ENCODE measurements at regions not wholly inside any gene's neighbourhood (a gene's known extent, or its start where the extent isn't known, plus 50 kb on each side); places are given as distances from the start of the nearest gene placed in this dataset.

- CTCF ChIA-PET, result interaction anchor here (1.5 kb wide), 1 partner anchor 14 kb away, joined by 4 read pairs; no protein-coding TSS in a partner anchor
- Mint-ChIP-seq H3K27me3 (peaks cover 31 to 54% (median 53%) of the 10 kb centered on the region in 5 donors), H3K4me1 (peaks cover 3 to 4% (median 3%) of the 10 kb centered on the region in 7 donors), H3K36me3 (no peaks in the 10 kb centered on the region), H3K4me3 (no peak overlapping the region), H3K27ac (no peak overlapping the region), H3K9me3 (no peaks in the 10 kb centered on the region)
- H3K36me3 ChIP-seq (ENCODE audit: control insufficient read depth in 2 of 3, insufficient read depth in 3 of 3, low read length in 3 of 3), result no peaks in the 10 kb centered on the region
- H3K9me3 ChIP-seq (ENCODE audit: control insufficient read depth in 2 of 3, low read length in 3 of 3), result no peaks in the 10 kb centered on the region
- ATAC-seq, result no peak
- H3K4me3 ChIP-seq (ENCODE audit: low read length), result no peak overlapping the region
- no peak overlapping the region for H3K27ac ChIP-seq (ENCODE audit: low read depth, low read length)
- POLR2A ChIA-PET, result no interaction called here
- H3K27me3 ChIP-seq (ENCODE audit: control insufficient read depth in 2 of 2, insufficient read depth in 2 of 2, low read length in 2 of 2), result no peaks in the 10 kb centered on the region
- DNase-seq, result no peak
- H3K4me1 ChIP-seq (ENCODE audit: control insufficient read depth in 2 of 2, insufficient read depth in 2 of 2, low read length in 2 of 2), result no peaks in the 10 kb centered on the region
- intact Hi-C loops (cut with micrococcal nuclease), result no loop called here
These were observed 119.6 kb downstream of the INSIG2 start for GRCh38 chr2:118207889-118208288.

- intact Hi-C loops (cut with micrococcal nuclease), result loop anchor here (1.0 to 5.0 kb wide), 5 partner anchors 156 to 1088 kb away; no protein-coding TSS in a partner anchor
- Mint-ChIP-seq H3K4me1 (peaks cover 4 to 7% (median 6%) of the 10 kb centered on the region in 7 donors), H3K27me3 (peaks cover 19 to 28% (median 22%) of the 10 kb centered on the region in 5 donors), H3K27ac (no peak overlapping the region), H3K9me3 (no peaks in the 10 kb centered on the region), H3K36me3 (no peaks in the 10 kb centered on the region), H3K4me3 (peak overlapping the region; percentile 9 to 70 (median 36))
- DNase-seq (peak in 7 of 9 donors; percentile 30 to 57 (median 46)), ATAC-seq (peak; percentile 91)
- POLR2A ChIA-PET, result interaction anchor here (0.6 kb wide), 1 partner anchor 681 kb away, joined by 5 read pairs; no protein-coding TSS in a partner anchor
- Histone ChIP-seq H3K4me3 (ENCODE audit: low read length) (no peak overlapping the region), H3K36me3 (ENCODE audit: control insufficient read depth in 2 of 3, insufficient read depth in 3 of 3, low read length in 3 of 3) (no peaks in the 10 kb centered on the region), H3K9me3 (ENCODE audit: control insufficient read depth in 2 of 3, low read length in 3 of 3) (no peaks in the 10 kb centered on the region), H3K27me3 (ENCODE audit: control insufficient read depth in 2 of 2, insufficient read depth in 2 of 2, low read length in 2 of 2) (no peaks in the 10 kb centered on the region), H3K27ac (ENCODE audit: low read depth, low read length) (no peak overlapping the region), H3K4me1 (ENCODE audit: control insufficient read depth in 2 of 2, insufficient read depth in 2 of 2, low read length in 2 of 2) (no peaks in the 10 kb centered on the region)
- CTCF ChIA-PET, result interaction anchor here (0.6 to 1.2 kb wide), 3 partner anchors 10 to 627 kb away, joined by 3 read pairs; no protein-coding TSS in a partner anchor
These were observed 114.5 kb downstream of the INSIG2 start for GRCh38 chr2:118202707-118203303.

- Mint-ChIP-seq H3K9me3 (no peaks in the 10 kb centered on the region), H3K27me3 (peaks cover 7 to 16% (median 10%) of the 10 kb centered on the region in 5 donors), H3K4me3 (no peak overlapping the region), H3K27ac (no peak overlapping the region), H3K4me1 (peaks cover 4 to 17% (median 6%) of the 10 kb centered on the region in 7 donors), H3K36me3 (no peaks in the 10 kb centered on the region)
- H3K27ac ChIP-seq (ENCODE audit: low read depth, low read length), result no peak overlapping the region
- intact Hi-C loops (cut with micrococcal nuclease), result no loop called here
- ChIA-PET POLR2A (no interaction called here), CTCF (no interaction called here)
- DNase-seq (no peak), ATAC-seq (no peak)
- no peak overlapping the region for H3K4me3 ChIP-seq (ENCODE audit: low read length)
- no peaks in the 10 kb centered on the region for H3K36me3 ChIP-seq (ENCODE audit: control insufficient read depth in 2 of 3, insufficient read depth in 3 of 3, low read length in 3 of 3)
- no peaks in the 10 kb centered on the region for H3K9me3 ChIP-seq (ENCODE audit: control insufficient read depth in 2 of 3, low read length in 3 of 3)
- H3K27me3 ChIP-seq (ENCODE audit: control insufficient read depth in 2 of 2, insufficient read depth in 2 of 2, low read length in 2 of 2), result no peaks in the 10 kb centered on the region
- H3K4me1 ChIP-seq (ENCODE audit: control insufficient read depth in 2 of 2, insufficient read depth in 2 of 2, low read length in 2 of 2), result no peaks in the 10 kb centered on the region
These were observed 110.0 kb downstream of the INSIG2 start for GRCh38 chr2:118198268-118198667.

GRCh38 chr2:118197011-118197675 lies 108.9 kb downstream of the INSIG2 start:
- CTCF ChIA-PET, result no interaction called here
- H3K36me3 Mint-ChIP-seq, result no peaks in the 10 kb centered on the region
- H3K4me1 Mint-ChIP-seq, result peaks cover 0 to 11% (median 0%) of the 10 kb centered on the region in 7 donors
- Histone ChIP-seq H3K4me1 (ENCODE audit: control insufficient read depth in 2 of 2, insufficient read depth in 2 of 2, low read length in 2 of 2) (no peaks in the 10 kb centered on the region), H3K27ac (ENCODE audit: low read depth, low read length) (no peak overlapping the region), H3K4me3 (ENCODE audit: low read length) (no peak overlapping the region), H3K36me3 (ENCODE audit: control insufficient read depth in 2 of 3, insufficient read depth in 3 of 3, low read length in 3 of 3) (no peaks in the 10 kb centered on the region), H3K9me3 (ENCODE audit: control insufficient read depth in 2 of 3, low read length in 3 of 3) (no peaks in the 10 kb centered on the region), H3K27me3 (ENCODE audit: control insufficient read depth in 2 of 2, insufficient read depth in 2 of 2, low read length in 2 of 2) (no peaks in the 10 kb centered on the region)
- ATAC-seq (peak; percentile 53), DNase-seq (no peak)
- POLR2A ChIA-PET, result interaction anchor here (1.5 kb wide), 1 partner anchor 11 kb away, joined by 4 read pairs; no protein-coding TSS in a partner anchor
- H3K27me3 Mint-ChIP-seq, result peaks cover 3 to 10% (median 7%) of the 10 kb centered on the region in 5 donors
- no peaks in the 10 kb centered on the region for H3K9me3 Mint-ChIP-seq
- intact Hi-C loops (cut with micrococcal nuclease), result no loop called here
- H3K27ac Mint-ChIP-seq, result no peak overlapping the region
- H3K4me3 Mint-ChIP-seq, result no peak overlapping the region

- Histone ChIP-seq H3K27me3 (ENCODE audit: control insufficient read depth in 2 of 2, insufficient read depth in 2 of 2, low read length in 2 of 2) (no peaks in the 10 kb centered on the region), H3K4me3 (ENCODE audit: low read length) (no peak overlapping the region), H3K4me1 (ENCODE audit: control insufficient read depth in 2 of 2, insufficient read depth in 2 of 2, low read length in 2 of 2) (peaks cover 0 to 4% of the 10 kb centered on the region in 2 donors), H3K27ac (ENCODE audit: low read depth, low read length) (no peak overlapping the region), H3K36me3 (ENCODE audit: control insufficient read depth in 2 of 3, insufficient read depth in 3 of 3, low read length in 3 of 3) (no peaks in the 10 kb centered on the region), H3K9me3 (ENCODE audit: control insufficient read depth in 2 of 3, low read length in 3 of 3) (no peaks in the 10 kb centered on the region)
- ChIA-PET POLR2A (no interaction called here), CTCF (no interaction called here)
- ATAC-seq (no peak), DNase-seq (no peak)
- no peak overlapping the region for H3K4me3 Mint-ChIP-seq
- H3K4me1 Mint-ChIP-seq, result peaks cover 2 to 17% (median 13%) of the 10 kb centered on the region in 7 donors
- H3K27ac Mint-ChIP-seq, result no peak overlapping the region
- H3K27me3 Mint-ChIP-seq, result peaks cover 0 to 8% (median 0%) of the 10 kb centered on the region in 5 donors
- intact Hi-C loops (cut with micrococcal nuclease), result no loop called here
- H3K36me3 Mint-ChIP-seq, result no peaks in the 10 kb centered on the region
- H3K9me3 Mint-ChIP-seq, result no peaks in the 10 kb centered on the region
These were observed 102.2 kb downstream of the INSIG2 start for GRCh38 chr2:118190474-118190873.

GRCh38 chr2:118186858-118187254 lies 98.6 kb downstream of the INSIG2 start:
- H3K27ac ChIP-seq (ENCODE audit: low read depth, low read length), result peak overlapping the region; percentile 74

More at GRCh38 chr2:118186858-118187254, 98.6 kb downstream of the INSIG2 start:
- H3K4me1 ChIP-seq (ENCODE audit: control insufficient read depth in 2 of 2, insufficient read depth in 2 of 2, low read length in 2 of 2), result peaks cover 6 to 9% of the 10 kb centered on the region in 2 donors
- Mint-ChIP-seq H3K27me3 (peaks cover 0 to 5% (median 0%) of the 10 kb centered on the region in 5 donors), H3K9me3 (no peaks in the 10 kb centered on the region), H3K4me3 (peak overlapping the region; percentile 89 to 98 (median 94)), H3K27ac (peak overlapping the region; percentile 88 to 98 (median 90)), H3K4me1 (peaks cover 6 to 25% (median 21%) of the 10 kb centered on the region in 7 donors), H3K36me3 (no peaks in the 10 kb centered on the region)
- H3K36me3 ChIP-seq (ENCODE audit: control insufficient read depth in 2 of 3, insufficient read depth in 3 of 3, low read length in 3 of 3), result no peaks in the 10 kb centered on the region
- CTCF ChIA-PET, result interaction anchor here (0.9 to 1.3 kb wide), 3 partner anchors 8 to 37 kb away, joined by 3 read pairs; no protein-coding TSS in a partner anchor
- no peaks in the 10 kb centered on the region for H3K27me3 ChIP-seq (ENCODE audit: control insufficient read depth in 2 of 2, insufficient read depth in 2 of 2, low read length in 2 of 2)
- POLR2A ChIA-PET, result interaction anchor here (0.6 to 3.0 kb wide), 13 partner anchors 9 to 1492 kb away, joined by 3 to 9 read pairs (median 4); partner anchors contain the start of genes DDX18 and TMEM177
- H3K4me3 ChIP-seq (ENCODE audit: low read length), result peak overlapping the region; percentile 81
- intact Hi-C loops (cut with micrococcal nuclease), result loop anchor here (1.0 to 5.0 kb wide), 13 partner anchors 35 to 1990 kb away; partner anchors contain the start of genes CCDC93 (in 2 of the 2), DDX18 (in 2 of the 2), INSIG2 (in 2 of the 2) and C2orf76 (in 1 of the 2)
- no peak for DNase-seq
- no peak for ATAC-seq
- H3K9me3 ChIP-seq (ENCODE audit: control insufficient read depth in 2 of 3, low read length in 3 of 3), result no peaks in the 10 kb centered on the region

Data from naive thymus-derived CD4-positive, alpha-beta T cell (primary cell).